CD4-positive, alpha-beta memory T cell (primary cell): ENCODE measurements at regions not wholly inside any gene's neighbourhood (a gene's known extent, or its start where the extent isn't known, plus 50 kb on each side); places are given as distances from the start of the nearest gene placed in this dataset.
"Not testable (repeated sequence)": the region's sequence is repeated elsewhere in the genome, so short reads cannot be mapped to it uniquely, and the experiment has no call there.

Experiments used
- CTCF ChIA-PET: fragments of 350-600 bp; sonication (Branson Sonifier 250); formaldehyde crosslinking; loops from one replicate; lab custom pipeline; 2021; ENCODE audit warnings: inconsistent platforms; ENCODE audit not compliant: partially characterized antibody; lab: Charles Lee
- POLR2A ChIA-PET: fragments of 350-600 bp; sonication (Branson Sonifier 250); formaldehyde crosslinking; loops from one replicate; lab custom pipeline; 2021; ENCODE audit not compliant: partially characterized antibody; lab: Charles Lee
- DNase-seq, 5 donors: peaks; one replicate each; pipeline versions ENCODE4 v3.0.0 to v3.0.0-alpha.2; 2020 to 2022; ENCODE audit warnings: mixed read lengths in 1 of 5
- H3K27ac ChIP-seq: one replicate; pipeline ENCODE4 v1.7.0; 2013; ENCODE audit warnings: low read depth, low read length
- H3K27me3 ChIP-seq: 2 replicates; pipeline ENCODE4 v1.7.0; 2013; ENCODE audit warnings: mild to moderate bottlenecking, low read length, moderate library complexity; ENCODE audit not compliant: insufficient read depth
- H3K36me3 ChIP-seq: 2 replicates; pipeline ENCODE4 v1.7.0; 2013; ENCODE audit warnings: mild to moderate bottlenecking, low read length, moderate library complexity; ENCODE audit not compliant: insufficient read depth
- H3K4me1 ChIP-seq: 2 replicates; pipeline ENCODE4 v1.7.0; 2013; ENCODE audit warnings: mild to moderate bottlenecking, low read length, moderate library complexity; ENCODE audit not compliant: insufficient read depth
- H3K4me3 ChIP-seq, 2 donors: one replicate each; pipeline ENCODE4 v1.7.0; 2013; ENCODE audit warnings: low read length in 2 of 2, mild to moderate bottlenecking in 1 of 2
- H3K9me3 ChIP-seq, 2 donors: one replicate each; pipeline ENCODE4 v1.7.0; 2013; ENCODE audit warnings: low read length in 2 of 2, control low read depth in 1 of 2; ENCODE audit not compliant: control insufficient read depth in 1 of 2
- H3K27ac Mint-ChIP-seq, 7 donors: one replicate each; pipeline ENCODE4 v1.8.0; 2020 to 2021; ENCODE audit warnings: mixed read lengths in 7 of 7, mild to moderate bottlenecking in 6 of 7, inconsistent platforms in 3 of 7, moderate library complexity in 3 of 7
- H3K27me3 Mint-ChIP-seq, 2 donors: one replicate each; pipeline ENCODE4 v1.8.0; 2020 to 2021; ENCODE audit warnings: mixed read lengths in 2 of 2
- H3K36me3 Mint-ChIP-seq, 2 donors: one replicate each; pipeline ENCODE4 v1.8.0; 2020 to 2021; ENCODE audit warnings: mixed read lengths in 2 of 2, inconsistent platforms in 1 of 2, mild to moderate bottlenecking in 1 of 2
- H3K4me1 Mint-ChIP-seq, 4 donors: one replicate each; pipeline ENCODE4 v1.8.0; 2020 to 2021; ENCODE audit warnings: mixed read lengths in 4 of 4, mild to moderate bottlenecking in 1 of 4
- H3K4me3 Mint-ChIP-seq, 8 donors: one replicate each; pipeline ENCODE4 v1.8.0; 2020 to 2021; ENCODE audit warnings: mixed read lengths in 8 of 8, mild to moderate bottlenecking in 7 of 8, moderate library complexity in 6 of 8, inconsistent platforms in 3 of 8
- H3K9me3 Mint-ChIP-seq, 8 donors: one replicate each; pipeline ENCODE4 v1.8.0; 2020 to 2021; ENCODE audit warnings: mixed read lengths in 8 of 8, mild to moderate bottlenecking in 5 of 8, inconsistent platforms in 3 of 8, moderate library complexity in 1 of 8
- intact Hi-C: fragments of 100-400 bp; cut with micrococcal nuclease; formaldehyde crosslinking; loops from one replicate; pipeline ENCODE4 v1.15.1; 2023

DNA sequence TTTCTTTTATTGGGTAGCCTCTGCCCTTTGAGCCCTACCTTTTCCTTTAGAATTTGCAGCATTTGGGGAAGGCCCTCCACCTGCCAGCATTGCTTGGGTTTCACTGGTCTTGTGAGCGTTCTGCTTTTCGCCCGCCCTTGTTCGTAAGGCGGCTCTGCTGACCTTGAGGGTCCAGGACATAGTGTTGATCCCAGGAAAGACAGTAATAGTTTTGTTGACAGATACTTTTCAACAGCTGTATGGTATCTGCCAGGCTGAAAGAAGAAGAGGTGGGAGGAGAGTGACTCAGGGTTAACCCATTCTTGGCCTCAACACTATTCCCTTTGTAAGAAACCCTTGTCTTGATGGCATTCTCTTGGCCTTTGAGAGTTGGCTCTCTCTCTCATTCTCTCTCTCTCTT, 113.4 kb upstream of the SPAG17 start:
- CTCF ChIA-PET: no interaction called here
- intact Hi-C loops: no loop called here
- Histone ChIP-seq H3K27ac (no peak overlapping the region), H3K4me3 (no peak overlapping the region), H3K9me3 (no peaks in the 10 kb centered on the region), H3K27me3 (no peaks in the 10 kb centered on the region), H3K36me3 (no peaks in the 10 kb centered on the region), H3K4me1 (no peaks in the 10 kb centered on the region)
- Mint-ChIP-seq H3K27ac (no peak overlapping the region), H3K4me3 (no peak overlapping the region), H3K27me3 (no peaks in the 10 kb centered on the region), H3K36me3 (no peaks in the 10 kb centered on the region), H3K4me1 (no peaks in the 10 kb centered on the region), H3K9me3 (peaks cover 0 to 6% (median 2%) of the 10 kb centered on the region in 8 donors)
- POLR2A ChIA-PET: no interaction called here
- no peak for DNase-seq

DNA sequence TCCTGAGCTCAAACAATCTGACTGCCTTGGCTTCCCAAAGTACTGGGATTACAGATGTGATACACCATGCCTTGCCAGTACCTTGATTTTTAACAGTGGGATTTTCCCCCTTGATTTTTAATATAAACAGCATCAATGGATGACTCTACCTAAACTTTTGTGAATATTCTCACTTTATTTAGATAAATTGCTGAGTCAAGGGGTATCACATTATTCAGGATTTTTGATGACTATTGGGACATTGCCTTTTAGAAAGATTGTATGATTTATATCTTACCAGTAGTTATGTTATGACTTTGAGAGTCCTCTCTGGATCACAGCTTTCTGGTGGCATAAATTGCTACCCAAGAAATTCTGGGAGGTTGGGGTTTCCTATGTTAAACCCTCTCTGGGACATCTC, 112.5 kb upstream of the SPAG17 start:
- Histone ChIP-seq H3K9me3 (no peaks in the 10 kb centered on the region), H3K4me3 (no peak overlapping the region), H3K36me3 (no peaks in the 10 kb centered on the region), H3K4me1 (no peaks in the 10 kb centered on the region), H3K27ac (no peak overlapping the region), H3K27me3 (no peaks in the 10 kb centered on the region)
- no peaks in the 10 kb centered on the region for H3K36me3 Mint-ChIP-seq
- CTCF ChIA-PET: no interaction called here
- H3K27me3 Mint-ChIP-seq: no peaks in the 10 kb centered on the region
- H3K9me3 Mint-ChIP-seq: peaks cover 0 to 6% (median 2%) of the 10 kb centered on the region in 8 donors
- H3K27ac Mint-ChIP-seq: no peak overlapping the region
- POLR2A ChIA-PET: no interaction called here
- intact Hi-C loops: no loop called here
- no peaks in the 10 kb centered on the region for H3K4me1 Mint-ChIP-seq
- no peak for DNase-seq
- no peak overlapping the region for H3K4me3 Mint-ChIP-seq

DNA sequence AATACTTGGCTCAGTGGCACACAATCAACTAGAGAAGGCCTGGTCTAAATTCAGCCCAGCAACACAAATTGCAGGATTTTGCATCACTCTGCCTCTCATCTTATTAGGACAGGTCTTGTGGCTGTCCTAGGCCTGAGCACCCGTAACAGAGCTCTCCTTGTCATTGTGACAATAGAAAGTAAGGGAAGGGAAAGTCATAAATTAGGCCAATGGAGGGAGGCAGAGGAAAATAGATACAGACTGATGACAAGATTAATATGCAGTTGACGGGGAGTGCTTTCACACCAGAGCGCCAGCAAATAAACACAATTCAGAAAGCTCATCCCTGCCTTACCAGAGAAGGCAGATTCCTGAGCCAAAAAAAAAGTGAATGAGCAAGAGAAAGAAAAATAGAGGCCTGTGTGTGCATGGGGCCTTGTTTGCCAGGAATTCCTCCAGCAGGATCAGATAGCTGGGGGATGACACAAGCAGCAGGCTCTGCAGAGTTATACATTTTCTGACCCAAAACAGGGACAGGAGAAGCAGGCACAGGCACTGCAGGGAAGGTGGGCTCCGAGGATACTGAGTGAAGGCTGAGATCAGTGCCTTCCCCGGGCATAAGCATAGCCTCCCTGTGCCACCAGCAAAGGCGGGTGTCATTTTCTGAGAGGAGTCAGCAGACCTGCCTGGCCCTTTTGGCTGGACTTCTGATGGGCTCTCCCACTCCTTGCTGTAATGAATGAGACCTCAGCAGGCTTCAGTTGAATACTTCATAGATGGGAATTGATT, 110.0 kb upstream of the SPAG17 start:
- ChIA-PET CTCF (no interaction called here), POLR2A (no interaction called here)
- H3K27me3 ChIP-seq: no peaks in the 10 kb centered on the region
- H3K36me3 Mint-ChIP-seq: no peaks in the 10 kb centered on the region
- no peak overlapping the region for H3K4me3 Mint-ChIP-seq
- H3K36me3 ChIP-seq: no peaks in the 10 kb centered on the region
- H3K9me3 Mint-ChIP-seq: peaks cover 0 to 7% (median 2%) of the 10 kb centered on the region in 8 donors
- intact Hi-C loops: no loop called here
- no peaks in the 10 kb centered on the region for H3K9me3 ChIP-seq
- no peak overlapping the region for H3K4me3 ChIP-seq
- no peak overlapping the region for H3K27ac Mint-ChIP-seq
- no peaks in the 10 kb centered on the region for H3K4me1 Mint-ChIP-seq
- H3K27ac ChIP-seq: no peak overlapping the region
- no peaks in the 10 kb centered on the region for H3K27me3 Mint-ChIP-seq
- DNase-seq: no peak
- H3K4me1 ChIP-seq: no peaks in the 10 kb centered on the region

DNA sequence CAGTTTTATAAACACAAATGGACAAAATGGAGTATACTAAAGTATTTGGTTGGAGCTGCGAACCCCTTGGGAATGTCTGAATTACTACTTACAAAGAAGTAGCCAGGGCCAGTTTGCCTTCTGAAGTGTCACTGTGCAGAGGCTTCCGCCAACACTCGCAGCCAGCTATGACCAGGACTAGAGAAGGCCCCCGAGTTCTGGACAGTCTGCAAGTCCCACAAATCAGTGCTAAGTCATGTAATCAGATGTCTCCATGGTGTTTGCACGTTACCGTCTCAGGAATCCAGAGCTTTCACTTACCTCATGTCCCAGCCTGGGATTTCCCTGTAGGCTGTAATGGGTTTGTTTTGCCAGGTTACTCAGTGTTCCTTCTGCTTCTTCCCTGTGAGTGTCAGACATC, 106.6 kb upstream of the SPAG17 start:
- no peaks in the 10 kb centered on the region for H3K27me3 ChIP-seq
- Mint-ChIP-seq H3K27ac (no peak overlapping the region), H3K27me3 (no peaks in the 10 kb centered on the region), H3K4me3 (no peak overlapping the region), H3K36me3 (no peaks in the 10 kb centered on the region), H3K9me3 (peaks cover 0 to 5% (median 2%) of the 10 kb centered on the region in 8 donors), H3K4me1 (no peaks in the 10 kb centered on the region)
- DNase-seq: no peak
- intact Hi-C loops: no loop called here
- H3K9me3 ChIP-seq: no peaks in the 10 kb centered on the region
- no peaks in the 10 kb centered on the region for H3K36me3 ChIP-seq
- ChIA-PET CTCF (no interaction called here), POLR2A (no interaction called here)
- H3K27ac ChIP-seq: no peak overlapping the region
- H3K4me1 ChIP-seq: no peaks in the 10 kb centered on the region
- H3K4me3 ChIP-seq: no peak overlapping the region

DNA sequence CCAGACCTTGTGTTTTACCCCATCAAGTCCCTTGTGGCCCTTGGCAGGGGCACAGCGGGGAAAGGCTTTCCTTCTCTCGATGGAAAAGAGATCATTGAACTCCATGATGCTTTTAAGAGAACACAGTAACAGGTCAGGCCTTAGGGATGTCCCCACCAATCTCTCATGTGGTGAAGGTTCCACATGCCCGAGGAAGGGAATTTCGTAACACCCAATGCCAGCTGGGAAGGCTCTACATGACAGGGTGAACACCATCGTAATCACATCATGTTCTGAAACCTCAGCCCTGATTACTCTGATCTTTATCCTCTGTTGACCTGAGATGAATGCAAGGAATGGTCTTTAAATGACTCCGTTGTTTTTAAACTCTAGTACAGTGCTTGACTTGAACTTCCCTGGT, 105.5 kb upstream of the SPAG17 start:
- H3K4me1 ChIP-seq: no peaks in the 10 kb centered on the region
- POLR2A ChIA-PET: no interaction called here
- CTCF ChIA-PET: no interaction called here
- peaks cover 0 to 5% (median under 1%) of the 10 kb centered on the region in 8 donors for H3K9me3 Mint-ChIP-seq
- H3K9me3 ChIP-seq: no peaks in the 10 kb centered on the region
- no peak overlapping the region for H3K4me3 Mint-ChIP-seq
- no peak overlapping the region for H3K4me3 ChIP-seq
- no peaks in the 10 kb centered on the region for H3K36me3 ChIP-seq
- H3K4me1 Mint-ChIP-seq: no peaks in the 10 kb centered on the region
- no peaks in the 10 kb centered on the region for H3K36me3 Mint-ChIP-seq
- no peak overlapping the region for H3K27ac ChIP-seq
- no peaks in the 10 kb centered on the region for H3K27me3 ChIP-seq
- no peak overlapping the region for H3K27ac Mint-ChIP-seq
- H3K27me3 Mint-ChIP-seq: no peaks in the 10 kb centered on the region
- DNase-seq: no peak
- intact Hi-C loops: no loop called here

DNA sequence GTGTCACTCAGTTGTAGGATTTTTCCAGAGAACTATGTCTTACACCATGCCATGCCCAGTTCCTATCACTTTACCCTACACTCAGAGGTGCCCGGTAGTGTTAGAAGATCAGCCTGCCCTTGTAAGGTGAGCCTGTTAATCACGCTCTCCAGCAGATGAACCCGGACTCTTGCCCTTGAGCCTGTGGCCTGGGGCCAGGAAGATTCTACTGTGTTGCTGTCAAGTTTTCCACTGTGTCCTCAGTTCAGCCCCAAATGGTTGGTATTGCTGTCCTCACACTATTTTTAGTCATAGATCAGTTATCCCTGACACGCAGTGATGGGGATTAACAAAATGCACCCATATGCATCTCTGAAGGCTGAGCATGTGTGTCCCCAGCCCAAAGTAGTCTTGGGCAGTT, 105.0 kb upstream of the SPAG17 start:
- H3K27me3 Mint-ChIP-seq: no peaks in the 10 kb centered on the region
- POLR2A ChIA-PET: no interaction called here
- DNase-seq: no peak
- H3K4me1 Mint-ChIP-seq: no peaks in the 10 kb centered on the region
- no peaks in the 10 kb centered on the region for H3K4me1 ChIP-seq
- H3K9me3 ChIP-seq: no peaks in the 10 kb centered on the region
- H3K36me3 Mint-ChIP-seq: no peaks in the 10 kb centered on the region
- no peak overlapping the region for H3K4me3 Mint-ChIP-seq
- CTCF ChIA-PET: no interaction called here
- intact Hi-C loops: no loop called here
- H3K4me3 ChIP-seq: no peak overlapping the region
- peaks cover 0 to 5% (median under 1%) of the 10 kb centered on the region in 8 donors for H3K9me3 Mint-ChIP-seq
- no peak overlapping the region for H3K27ac Mint-ChIP-seq
- no peaks in the 10 kb centered on the region for H3K27me3 ChIP-seq
- no peak overlapping the region for H3K27ac ChIP-seq
- no peaks in the 10 kb centered on the region for H3K36me3 ChIP-seq

DNA sequence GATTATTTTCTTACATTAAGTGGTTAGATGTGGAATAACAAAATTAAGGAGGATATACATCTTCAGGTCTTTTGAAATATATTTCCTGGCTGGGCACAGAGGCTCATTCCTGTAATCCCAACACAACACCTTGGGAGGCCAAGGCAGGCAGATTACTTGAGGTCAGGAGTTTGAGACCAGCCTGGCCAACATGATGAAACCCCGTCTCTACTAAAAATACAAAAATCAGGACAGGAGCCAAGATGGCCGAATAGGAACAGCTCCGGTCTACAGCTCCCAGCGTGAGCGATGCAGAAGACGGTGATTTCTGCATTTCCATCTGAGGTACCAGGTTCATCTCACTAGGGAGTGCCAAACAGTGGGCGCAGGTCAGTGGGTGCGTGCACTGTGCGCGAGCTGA, 95.6 kb upstream of the SPAG17 start:
- H3K27me3 Mint-ChIP-seq, POLR2A ChIA-PET, H3K36me3 ChIP-seq, H3K4me1 ChIP-seq, H3K4me3 ChIP-seq, H3K27me3 ChIP-seq, H3K27ac Mint-ChIP-seq, DNase-seq, H3K4me1 Mint-ChIP-seq, H3K27ac ChIP-seq, H3K9me3 ChIP-seq, H3K4me3 Mint-ChIP-seq, H3K36me3 Mint-ChIP-seq, intact Hi-C loops, CTCF ChIA-PET: not testable (repeated sequence)
- H3K9me3 Mint-ChIP-seq: peaks cover 2 to 22% (median 7%) of the 10 kb centered on the region in 8 donors
